ENCODE measurements at regions not wholly inside any gene's neighbourhood (a gene's known extent, or its start where the extent isn't known, plus 50 kb on each side); places are given as distances from the start of the nearest gene placed in this dataset.

GRCh38 chr14:49017447-49017846, 568.7 kb downstream of the RPS29 start:
- DNase-seq (ENCODE audit: low read depth in 2 of 2), result no peak

- no peak for DNase-seq (ENCODE audit: low read depth in 2 of 2)
Measured at GRCh38 chr14:49016381-49016780, 569.8 kb downstream of the RPS29 start.

- DNase-seq (ENCODE audit: low read depth in 2 of 2), result no peak
Measured at GRCh38 chr14:49014476-49014875, 571.7 kb downstream of the RPS29 start.

GRCh38 chr14:49008363-49008762, 577.8 kb downstream of the RPS29 start:
- DNase-seq (ENCODE audit: low read depth in 2 of 2), result no peak

- DNase-seq (ENCODE audit: low read depth in 2 of 2), result no peak
Measured at GRCh38 chr14:48991141-48991540, 595.0 kb downstream of the RPS29 start.

GRCh38 chr14:48983351-48983888, 602.8 kb downstream of the RPS29 start:
- DNase-seq (ENCODE audit: low read depth in 2 of 2), result no peak

- DNase-seq (ENCODE audit: low read depth in 2 of 2), result no peak
Measured at GRCh38 chr14:48974994-48975393, 611.2 kb downstream of the RPS29 start.

GRCh38 chr14:48973151-48973550, 613.0 kb downstream of the RPS29 start:
- DNase-seq (ENCODE audit: low read depth in 2 of 2), result no peak

- DNase-seq (ENCODE audit: low read depth in 2 of 2), result no peak
Measured at GRCh38 chr14:48970943-48971342, 615.2 kb downstream of the RPS29 start.

GRCh38 chr14:48967419-48967818, 618.8 kb downstream of the RPS29 start:
- no peak for DNase-seq (ENCODE audit: low read depth in 2 of 2)

- DNase-seq (ENCODE audit: low read depth in 2 of 2), result no peak
Measured at GRCh38 chr14:48963231-48963790, 622.9 kb downstream of the RPS29 start.

GRCh38 chr14:48957486-48957885, 628.7 kb downstream of the RPS29 start:
- no peak for DNase-seq (ENCODE audit: low read depth in 2 of 2)

GRCh38 chr14:48955857-48956256, 630.3 kb downstream of the RPS29 start:
- DNase-seq (ENCODE audit: low read depth in 2 of 2), result no peak

GRCh38 chr14:48954446-48954845, 631.7 kb downstream of the RPS29 start:
- DNase-seq (ENCODE audit: low read depth in 2 of 2), result no peak

- DNase-seq (ENCODE audit: low read depth in 2 of 2), result no peak
Measured at GRCh38 chr14:48944809-48945208, 641.4 kb downstream of the RPS29 start.

- no peak for DNase-seq (ENCODE audit: low read depth in 2 of 2)
Measured at GRCh38 chr14:48943913-48944312, 642.3 kb downstream of the RPS29 start.

GRCh38 chr14:48937541-48938195, 648.5 kb downstream of the RPS29 start:
- no peak for DNase-seq (ENCODE audit: low read depth in 2 of 2)

GRCh38 chr14:48936849-48937248, 649.3 kb downstream of the RPS29 start:
- DNase-seq (ENCODE audit: low read depth in 2 of 2), result no peak

- no peak for DNase-seq (ENCODE audit: low read depth in 2 of 2)
Measured at GRCh38 chr14:48936362-48936761, 649.8 kb downstream of the RPS29 start.

GRCh38 chr14:48925184-48925583, 661.0 kb downstream of the RPS29 start:
- DNase-seq (ENCODE audit: low read depth in 2 of 2), result no peak

GRCh38 chr14:48914921-48915320, 671.3 kb downstream of the RPS29 start:
- DNase-seq (ENCODE audit: low read depth in 2 of 2), result no peak

- no peak for DNase-seq (ENCODE audit: low read depth in 2 of 2)
Measured at GRCh38 chr14:48914382-48914781, 671.8 kb downstream of the RPS29 start.

GRCh38 chr14:48900565-48900964, 685.6 kb downstream of the RPS29 start:
- DNase-seq (ENCODE audit: low read depth in 2 of 2), result no peak

Measured in lung microvascular endothelial cell (primary cell).